M059J (cell line): ENCODE measurements at regions not wholly inside any gene's neighbourhood (a gene's known extent, or its start where the extent isn't known, plus 50 kb on each side); places are given as distances from the start of the nearest gene placed in this dataset.
"Not testable (repeated sequence)": the region's sequence is repeated elsewhere in the genome, so short reads cannot be mapped to it uniquely, and the experiment has no call there.

Experiments
- DNase-seq: peaks from one replicate; pipeline ENCODE4 v3.0.0-alpha.2; 2012; ENCODE audit warnings: low read depth

DNA sequence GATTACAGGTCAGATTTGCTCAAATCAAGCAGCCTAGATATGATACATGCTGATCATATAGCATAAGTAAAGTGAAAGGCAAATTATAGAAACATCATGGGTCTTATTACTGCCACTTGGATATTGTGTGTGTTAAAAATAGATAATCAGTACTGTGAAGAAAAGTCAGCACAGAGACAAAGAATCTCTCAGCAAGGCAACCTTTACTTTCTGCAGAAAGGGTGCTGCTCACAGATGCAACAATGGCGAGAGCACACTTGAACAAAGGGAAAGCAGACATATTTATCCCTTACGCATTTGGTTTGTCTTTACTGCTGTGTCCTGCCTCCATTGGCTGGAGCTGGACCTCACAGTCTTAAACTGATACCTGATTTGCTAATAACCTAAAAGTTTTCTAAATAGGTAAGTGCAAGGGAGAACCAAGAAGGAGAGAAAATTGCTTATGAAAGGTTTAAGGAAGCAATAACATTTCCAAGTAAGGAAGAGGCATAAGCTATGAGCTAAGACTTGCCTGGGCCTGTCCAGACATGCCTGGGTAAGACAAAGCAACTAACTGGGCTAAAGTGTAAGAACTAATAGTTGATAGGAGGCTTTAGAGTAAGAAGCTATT lies 1310.8 kb upstream of the LRRTM3 start:
- no peak for DNase-seq

DNA sequence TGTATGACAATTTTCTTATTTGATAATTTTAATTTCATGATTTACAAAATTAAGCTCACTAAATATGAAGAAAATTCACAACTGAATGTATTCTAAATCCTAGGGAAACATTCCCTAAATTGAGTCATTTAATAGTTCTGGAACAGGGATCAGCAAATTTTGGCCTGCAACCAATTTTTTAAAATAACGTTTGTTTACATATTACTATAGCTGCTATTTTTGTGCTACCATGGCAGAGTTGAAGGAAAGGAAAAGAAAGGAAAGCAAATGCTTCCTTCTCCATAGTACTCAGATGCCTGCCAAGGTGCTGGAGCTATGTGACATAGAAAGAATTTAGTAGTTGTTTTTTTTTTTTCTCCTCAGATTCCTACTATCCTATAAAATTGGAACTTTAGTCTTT lies 1307.7 kb upstream of the LRRTM3 start:
- DNase-seq, result no peak

- DNase-seq, result peak; percentile 12
Observed at GRCh38 chr10:65620404-65621048, 1305.3 kb upstream of the LRRTM3 start.

- no peak for DNase-seq
Observed at GRCh38 chr10:65622608-65623007, 1303.2 kb upstream of the LRRTM3 start.

DNA sequence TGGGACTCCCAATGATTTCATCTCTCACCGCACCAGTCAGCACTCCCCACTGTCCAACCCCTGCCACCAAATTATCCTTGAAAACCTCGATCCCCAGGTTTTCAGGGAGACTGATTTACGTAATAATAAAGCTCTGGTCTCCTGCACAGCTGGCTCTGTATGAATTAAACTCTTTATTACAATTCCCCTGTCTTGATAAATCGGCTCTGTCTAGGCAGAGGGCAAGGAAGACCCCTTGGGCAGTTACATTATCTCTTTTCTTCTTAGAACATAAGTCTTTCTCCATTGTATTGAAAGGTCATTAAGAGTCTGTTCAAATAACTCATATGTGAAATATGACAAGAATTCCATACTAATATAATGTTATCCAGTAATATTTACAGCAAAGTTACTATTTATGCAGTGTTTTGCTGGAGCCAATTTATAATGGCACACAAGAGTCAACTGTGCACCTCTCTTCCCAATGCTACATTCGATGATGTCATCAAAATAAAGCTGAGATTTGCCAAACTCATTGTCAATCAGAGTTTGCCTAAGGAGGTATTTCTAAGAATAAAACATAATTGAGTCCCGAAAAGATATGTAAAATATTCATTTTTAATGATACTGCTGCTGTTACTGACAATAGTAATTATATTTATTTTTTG lies 1297.2 kb upstream of the LRRTM3 start:
- no peak for DNase-seq

GRCh38 chr10:65660006-65660405 lies 1265.8 kb upstream of the LRRTM3 start:
- DNase-seq, result no peak

GRCh38 chr10:65670087-65670486 lies 1255.7 kb upstream of the LRRTM3 start:
- DNase-seq, result peak; percentile 32

GRCh38 chr10:65670596-65670995 lies 1255.2 kb upstream of the LRRTM3 start:
- DNase-seq, result not testable (repeated sequence)

- no peak for DNase-seq
Observed at GRCh38 chr10:65675236-65675635, 1250.6 kb upstream of the LRRTM3 start.

- no peak for DNase-seq
Observed at GRCh38 chr10:65684896-65685295, 1240.9 kb upstream of the LRRTM3 start.

- DNase-seq, result no peak
Observed at GRCh38 chr10:65701168-65701776, 1224.6 kb upstream of the LRRTM3 start.

DNA sequence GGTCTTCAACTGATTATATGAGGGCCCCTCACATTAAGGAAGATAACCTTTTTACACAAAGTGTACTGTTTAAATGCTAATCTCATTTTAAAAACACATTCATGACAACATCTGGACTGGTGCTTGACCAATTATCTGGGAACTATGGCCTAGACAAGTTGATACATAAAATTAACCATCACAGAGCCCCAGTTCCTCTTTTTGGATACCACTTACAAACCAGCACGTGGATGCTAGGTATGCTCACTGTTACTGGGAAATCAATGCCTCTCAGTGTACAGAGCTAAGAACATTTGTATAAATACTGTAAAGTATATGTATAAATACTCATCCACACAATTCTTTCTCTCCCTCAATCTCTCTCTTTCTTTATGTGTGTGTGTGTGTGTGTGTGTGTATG lies 1217.8 kb upstream of the LRRTM3 start:
- DNase-seq, result no peak

- no peak for DNase-seq
Observed at GRCh38 chr10:65710306-65710705, 1215.5 kb upstream of the LRRTM3 start.

DNA sequence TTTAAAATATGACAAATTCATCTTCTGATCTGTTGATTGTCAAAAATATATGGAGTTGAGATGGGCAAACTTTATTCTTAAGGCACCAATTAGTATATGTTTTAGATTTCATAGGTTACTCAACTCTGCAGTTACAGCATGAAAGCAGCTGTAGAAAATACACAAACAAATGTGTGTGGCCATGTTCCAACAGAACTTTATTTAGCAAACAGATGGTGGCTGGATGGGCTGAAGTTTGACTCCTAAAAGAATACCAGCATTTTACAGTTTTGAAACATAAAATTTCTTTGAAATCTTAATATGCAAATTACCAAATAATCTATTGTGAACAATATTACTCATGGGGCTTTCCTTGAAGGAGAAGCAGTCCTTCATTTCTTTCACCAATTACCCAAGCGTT lies 1206.0 kb upstream of the LRRTM3 start:
- DNase-seq, result no peak

DNA sequence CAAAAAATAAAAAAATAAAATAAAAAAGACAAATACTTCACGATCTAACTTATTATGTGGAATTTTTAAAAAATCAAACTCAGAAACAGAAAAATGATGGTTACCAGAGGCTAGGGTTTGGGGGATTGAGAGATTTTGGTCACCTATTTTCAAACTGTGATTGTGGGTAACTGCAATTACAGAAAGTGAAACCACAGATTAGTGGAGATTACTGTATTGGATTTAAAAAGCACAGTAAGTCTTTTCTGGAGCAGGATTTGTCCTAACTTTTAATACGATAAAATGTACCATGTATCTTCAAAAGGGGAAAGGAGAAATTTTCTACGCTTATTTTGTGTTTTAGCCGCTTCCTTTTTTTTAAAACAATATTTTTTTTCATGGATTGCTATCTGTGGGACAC lies 1204.9 kb upstream of the LRRTM3 start:
- DNase-seq, result no peak

- no peak for DNase-seq
Observed at GRCh38 chr10:65723525-65723924, 1202.3 kb upstream of the LRRTM3 start.

- no peak for DNase-seq
Observed at GRCh38 chr10:65735382-65735781, 1190.5 kb upstream of the LRRTM3 start.

GRCh38 chr10:65742906-65743305 lies 1182.9 kb upstream of the LRRTM3 start:
- no peak for DNase-seq

GRCh38 chr10:65751218-65751617 lies 1174.6 kb upstream of the LRRTM3 start:
- no peak for DNase-seq

DNA sequence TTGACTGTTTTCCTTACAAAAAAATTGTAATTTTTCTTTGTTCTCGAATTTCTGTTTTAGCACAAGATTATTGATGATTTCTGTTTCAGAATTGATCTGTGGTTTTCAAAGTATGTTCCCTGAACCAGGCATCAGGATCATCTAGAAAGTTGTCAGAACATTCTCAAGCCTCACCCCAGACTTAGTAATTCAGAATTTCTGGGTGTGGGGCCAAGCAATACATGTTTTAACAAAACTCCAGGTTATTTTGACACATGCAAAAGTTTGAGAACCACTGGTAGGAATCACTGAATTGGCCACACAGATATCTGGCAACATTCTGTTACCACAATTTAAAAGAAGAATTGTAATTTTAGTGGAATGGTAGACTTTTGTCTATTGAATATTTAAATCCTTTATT lies 1173.9 kb upstream of the LRRTM3 start:
- no peak for DNase-seq

GRCh38 chr10:65753532-65753931 lies 1172.3 kb upstream of the LRRTM3 start:
- no peak for DNase-seq

GRCh38 chr10:65754112-65754511 lies 1171.7 kb upstream of the LRRTM3 start:
- no peak for DNase-seq

DNA sequence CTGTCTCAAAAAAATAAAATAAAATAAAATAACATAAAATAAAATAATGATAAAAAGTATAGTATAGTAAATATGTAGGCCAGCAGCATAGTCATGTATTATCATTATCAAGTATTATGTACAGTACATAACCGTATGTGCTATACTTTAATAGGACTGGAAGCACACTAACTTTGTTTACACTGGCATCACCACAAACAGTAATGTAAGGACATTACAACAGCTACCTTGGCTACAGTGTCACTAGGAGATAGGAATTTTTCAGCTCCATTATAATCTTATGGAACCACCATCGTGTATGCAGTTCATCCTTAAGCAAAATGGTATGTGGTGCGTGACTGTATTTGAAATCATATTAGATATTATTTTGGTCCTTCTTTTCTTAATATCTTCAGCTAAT lies 1163.5 kb upstream of the LRRTM3 start:
- no peak for DNase-seq
